Stimulated activated CD8-positive, alpha-beta memory T cell treated with anti-CD3 and anti-CD28 coated beads, Interleukin-2, amount 100 ng/mL, for 48 hours (primary cell): ENCODE measurements at regions not wholly inside any gene's neighbourhood (a gene's known extent, or its start where the extent isn't known, plus 50 kb on each side); places are given as distances from the start of the nearest gene placed in this dataset.

ENCODE experiments used
- DNase-seq, 2 donors: peaks; one replicate each; pipeline ENCODE4 v3.0.0-alpha.2; 2020; ENCODE audit warnings: low read depth in 2 of 2

GRCh38 chr9:79962836-79963235, 391.1 kb downstream of the TLE4 start:
- DNase-seq: no peak

DNA sequence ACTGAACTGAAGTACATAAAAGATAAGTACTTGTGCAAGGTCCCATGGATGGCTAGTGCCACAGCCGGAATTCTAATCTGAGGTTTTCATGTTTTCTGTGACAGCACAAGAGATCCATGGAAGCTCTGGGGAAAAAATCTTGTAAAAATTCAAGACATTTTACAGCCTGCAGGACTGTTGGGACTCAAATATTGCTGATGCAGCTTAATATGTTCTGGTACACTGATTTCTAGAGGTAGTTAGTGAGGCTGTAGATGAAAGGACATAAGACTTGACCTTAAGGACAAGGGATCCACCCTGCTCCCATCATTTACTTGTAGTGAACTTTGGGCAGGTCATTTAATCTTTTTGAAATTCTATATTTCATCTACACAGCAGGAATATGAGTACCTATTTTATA, 390.4 kb downstream of the TLE4 start:
- no peak for DNase-seq

- no peak for DNase-seq
These were observed 383.5 kb downstream of the TLE4 start for GRCh38 chr9:79955300-79955699.

GRCh38 chr9:79953908-79954307, 382.1 kb downstream of the TLE4 start:
- no peak for DNase-seq

DNA sequence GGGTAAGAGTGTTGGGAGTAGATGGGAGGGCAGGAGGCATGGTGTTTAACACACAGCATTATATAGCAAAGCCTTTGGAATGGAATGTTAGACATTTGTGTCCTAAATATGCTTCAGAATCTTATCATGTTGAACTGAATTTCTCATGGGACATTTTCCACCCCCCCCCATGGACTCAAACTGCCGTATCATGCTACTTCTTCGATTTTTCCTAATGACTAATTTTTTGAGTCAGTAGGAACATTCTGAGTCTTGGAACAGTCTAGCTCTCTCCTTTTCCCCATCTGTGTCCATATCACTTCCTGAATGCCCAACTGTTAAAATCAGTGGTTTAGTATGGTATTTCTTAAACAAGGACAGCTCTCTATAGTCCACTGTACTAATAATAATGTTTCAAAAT, 380.6 kb downstream of the TLE4 start:
- no peak for DNase-seq

DNA sequence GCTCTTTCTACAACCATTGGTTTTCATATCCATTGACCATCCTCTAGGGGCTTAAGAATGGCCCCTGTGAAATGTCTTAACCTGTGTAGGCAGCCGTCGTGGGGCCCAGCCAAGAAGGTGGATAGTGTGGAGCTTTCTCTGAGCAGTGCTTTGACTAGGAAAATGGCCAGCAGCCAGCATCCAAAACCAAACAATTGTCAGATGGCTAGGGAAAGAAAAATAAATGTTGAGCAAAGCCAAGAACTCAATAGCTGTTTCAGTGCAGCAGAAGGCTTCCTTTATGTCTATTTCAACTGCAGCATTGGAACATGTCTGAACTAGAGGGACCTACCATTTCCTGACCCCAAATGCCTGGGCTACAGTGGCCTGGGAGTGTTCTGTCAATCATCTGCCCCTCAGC, 374.9 kb downstream of the TLE4 start:
- DNase-seq: no peak

DNA sequence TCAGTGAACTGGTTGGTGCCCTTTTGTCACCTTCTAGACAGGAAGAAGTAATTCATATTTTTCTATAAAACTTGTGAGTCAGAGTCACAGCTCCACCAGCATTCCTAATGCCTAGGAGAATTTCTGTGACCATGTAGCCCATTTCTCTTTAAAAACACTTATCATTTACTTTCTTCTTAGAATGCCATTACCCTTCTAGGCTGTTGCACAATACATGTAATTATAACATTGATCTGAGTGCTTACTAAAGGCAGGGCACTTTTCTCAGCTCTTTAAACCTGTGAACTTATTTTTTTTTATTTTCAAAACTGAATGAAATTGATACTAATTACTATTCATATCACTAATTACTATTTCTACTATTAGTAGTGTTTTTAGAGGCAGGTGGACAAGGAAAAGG, 373.7 kb downstream of the TLE4 start:
- DNase-seq: no peak

DNA sequence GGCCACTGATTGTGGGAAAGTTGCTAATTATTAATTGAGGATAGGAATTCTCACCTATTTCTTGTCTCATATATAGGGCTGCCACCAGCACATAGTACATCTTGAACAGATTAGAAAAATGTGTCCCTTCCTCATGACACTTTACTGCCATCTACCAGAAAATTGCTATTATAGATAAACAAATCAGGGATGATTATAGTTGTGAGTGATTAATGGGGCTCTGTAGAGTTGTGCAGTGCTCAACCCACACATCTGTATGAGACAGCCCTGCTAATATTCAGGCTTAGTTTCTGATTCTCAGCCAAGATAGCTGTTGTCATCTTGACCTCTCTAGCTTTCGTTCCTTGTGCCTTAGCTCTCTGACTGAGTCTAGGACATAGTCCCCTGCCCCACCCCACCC, 373.3 kb downstream of the TLE4 start:
- DNase-seq: no peak

DNA sequence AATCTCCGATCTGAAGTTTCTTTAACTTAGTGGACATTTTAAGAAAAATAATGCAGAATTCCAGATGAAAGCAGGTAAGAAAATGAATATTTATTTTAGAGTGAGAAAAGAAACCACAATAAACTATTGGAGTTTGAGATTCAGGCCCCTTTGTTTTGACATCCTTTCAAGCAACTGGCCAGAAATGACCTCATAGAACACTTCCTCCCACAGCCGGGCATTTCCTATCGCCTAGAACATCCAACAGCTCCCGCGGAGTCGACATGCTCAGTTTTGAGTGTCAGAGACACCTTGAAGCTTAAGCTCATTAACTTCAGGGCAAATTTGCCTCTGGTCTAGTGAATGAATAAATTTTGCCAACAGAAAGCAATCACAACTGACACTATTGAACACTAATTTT, 369.2 kb downstream of the TLE4 start:
- DNase-seq: no peak

- no peak for DNase-seq
These were observed 368.1 kb downstream of the TLE4 start for GRCh38 chr9:79939819-79940218.

- DNase-seq: no peak
These were observed 364.6 kb downstream of the TLE4 start for GRCh38 chr9:79936336-79936735.

GRCh38 chr9:79929285-79929684, 357.5 kb downstream of the TLE4 start:
- no peak for DNase-seq

- no peak for DNase-seq
These were observed 357.0 kb downstream of the TLE4 start for GRCh38 chr9:79928661-79929223.

GRCh38 chr9:79925326-79925725, 353.6 kb downstream of the TLE4 start:
- DNase-seq: no peak

GRCh38 chr9:79924836-79925235, 353.1 kb downstream of the TLE4 start:
- no peak for DNase-seq

- no peak for DNase-seq
These were observed 345.7 kb downstream of the TLE4 start for GRCh38 chr9:79917421-79917820.

DNA sequence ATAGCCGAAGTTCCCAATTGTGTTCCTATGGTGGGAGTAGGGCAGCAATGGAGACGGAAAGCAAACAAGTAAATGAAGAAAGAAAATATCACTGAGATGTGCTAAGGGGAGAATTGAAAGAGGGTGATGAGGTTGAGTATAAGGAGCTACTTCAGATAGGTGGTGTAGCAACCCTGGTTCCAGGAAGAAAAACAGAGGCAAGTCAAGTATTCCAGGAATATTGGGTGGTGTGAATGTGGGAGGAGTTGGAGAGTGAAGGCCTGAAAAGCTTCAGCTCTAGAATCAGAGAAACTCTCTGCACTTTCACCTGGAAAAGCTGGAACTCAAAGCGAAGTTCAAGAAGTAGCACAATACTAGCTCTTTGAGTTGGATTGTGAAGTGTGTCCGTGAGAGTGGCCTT, 342.1 kb downstream of the TLE4 start:
- DNase-seq: no peak

- DNase-seq: no peak
These were observed 340.7 kb downstream of the TLE4 start for GRCh38 chr9:79912318-79913070.

DNA sequence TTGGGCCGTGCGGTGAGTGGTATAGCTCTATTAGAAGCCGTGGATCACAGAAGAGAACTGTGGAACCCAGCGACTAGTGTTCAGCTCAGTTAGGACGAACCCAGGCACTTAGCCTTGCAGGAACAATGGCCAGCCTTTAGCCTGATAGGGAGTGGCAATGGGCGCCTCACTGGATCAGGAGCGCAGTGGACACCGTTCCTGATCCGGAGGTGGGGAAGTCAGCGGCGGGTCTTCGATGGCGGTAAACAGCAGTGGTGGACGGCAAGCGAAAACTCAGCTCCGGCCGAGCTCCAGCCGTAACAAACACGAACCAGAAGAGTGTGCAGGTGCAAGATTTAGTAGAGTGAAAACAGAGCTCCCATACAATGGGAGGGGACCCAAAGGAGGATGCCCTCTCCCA, 340.0 kb downstream of the TLE4 start:
- no peak for DNase-seq

DNA sequence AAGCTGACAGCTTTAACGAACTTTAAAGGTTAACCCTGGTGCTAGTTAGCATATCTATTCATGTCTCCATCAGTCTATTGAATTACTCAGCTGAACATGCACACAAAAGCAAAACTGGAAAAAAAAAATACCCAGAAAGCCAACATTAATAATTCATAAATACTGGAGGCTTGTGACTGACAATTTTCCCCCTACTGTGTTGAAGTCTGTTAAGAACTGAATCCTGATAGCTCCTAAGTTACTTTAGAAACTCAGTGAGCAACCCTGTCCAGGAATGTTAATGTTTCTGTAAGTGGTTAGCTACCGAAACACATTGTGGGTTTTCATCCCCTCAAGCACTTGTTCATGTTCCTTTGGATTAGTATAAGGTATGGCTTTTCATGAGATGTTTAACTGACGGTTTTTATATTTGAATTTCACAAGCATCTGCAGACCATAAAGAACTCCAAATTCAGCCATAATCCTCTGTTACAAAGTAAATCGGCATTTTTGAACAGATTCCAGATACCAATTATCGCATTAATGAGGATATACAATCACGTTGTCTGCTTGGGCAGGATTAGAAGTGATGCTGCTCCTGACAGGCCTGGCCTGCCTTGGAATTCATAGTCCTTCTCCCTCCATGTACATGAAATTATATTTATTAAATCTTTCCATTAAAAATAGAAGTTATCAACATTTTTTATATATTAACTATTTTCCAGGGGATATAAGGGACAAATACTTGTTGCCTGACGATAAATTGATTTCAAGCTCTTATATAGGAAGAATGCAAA, 331.2 kb downstream of the TLE4 start:
- DNase-seq: no peak

- DNase-seq: no peak
These were observed 329.0 kb downstream of the TLE4 start for GRCh38 chr9:79900754-79901153.

DNA sequence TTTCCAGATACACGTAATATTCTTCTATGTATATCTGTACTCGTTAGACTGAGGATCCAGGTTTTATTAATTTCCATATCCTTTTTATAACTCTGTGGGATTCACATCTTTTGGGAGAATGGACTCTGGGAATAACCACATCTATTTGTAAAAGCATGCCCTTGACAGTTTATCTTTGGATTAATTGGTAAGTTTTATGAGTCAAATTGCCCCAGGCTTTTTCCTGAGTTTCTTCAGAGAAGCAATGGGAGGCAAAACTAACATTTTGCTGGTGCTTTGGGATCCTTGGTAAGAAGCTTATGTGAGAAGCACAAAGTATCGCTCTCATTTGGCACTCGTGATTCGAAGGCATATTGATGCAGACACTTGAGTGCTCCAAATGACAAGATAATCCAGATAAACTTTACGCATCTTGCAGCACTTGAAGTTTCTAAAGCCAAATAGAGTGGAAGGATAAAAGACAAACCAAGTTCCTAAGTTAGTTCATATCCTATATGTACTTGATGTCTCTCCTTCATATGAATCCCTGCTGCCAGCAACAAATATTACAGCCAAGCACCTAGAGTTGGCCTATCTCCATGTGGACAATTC, 324.7 kb downstream of the TLE4 start:
- no peak for DNase-seq

GRCh38 chr9:79895232-79895631, 323.5 kb downstream of the TLE4 start:
- no peak for DNase-seq
